ENCODE measurements at regions not wholly inside any gene's neighbourhood (a gene's known extent, or its start where the extent isn't known, plus 50 kb on each side); places are given as distances from the start of the nearest gene placed in this dataset.
A peak's percentile ranks its signal among the peaks of the same experiment; 100 is the strongest.
"Not testable (repeated sequence)": the region's sequence is repeated elsewhere in the genome, so short reads cannot be mapped to it uniquely, and the experiment has no call there.

DNA sequence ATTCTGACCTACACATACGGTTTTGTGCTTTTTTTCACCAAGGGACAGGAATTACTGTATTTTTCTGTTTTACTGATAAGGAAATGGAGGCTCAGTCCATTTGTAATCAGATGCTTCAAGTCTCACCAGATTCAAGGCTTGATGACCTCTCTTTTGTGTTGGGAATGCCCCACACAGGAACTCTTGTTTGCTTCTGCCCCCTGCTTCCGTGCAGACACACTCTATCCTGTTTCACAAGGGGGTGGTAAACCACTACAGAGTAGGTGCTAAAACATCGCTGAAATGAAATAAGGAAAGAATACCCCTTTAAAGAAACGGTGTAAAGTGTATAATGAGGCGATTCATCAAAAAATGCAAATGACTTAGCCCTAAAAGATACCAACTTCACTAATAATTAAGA is 72.9 kb downstream of the PROP1 start:
- H3K27ac ChIP-seq; H3K27me3 ChIP-seq; H3K36me3 ChIP-seq; intact Hi-C loops (cut with DNase I; ENCODE audit: low total_unique reads); H3K4me3 ChIP-seq; H3K9me3 ChIP-seq; H3K4me1 ChIP-seq; DNase-seq: not testable (repeated sequence)
- WGBS, 2 donors (ENCODE audit: low coverage in 1 of 2), result 57 to 91% methylated on average over 1 to 3 of the region's 5 CpGs
- in situ Hi-C loops (cut with MboI; ENCODE audit: low pct_ligation_motif_present in 1 of 4, low pct_unique_long_range_greater_than_20kb in 1 of 4, low sequenced_read_pairs in 3 of 4), result loop anchor here in 1 of 4 donors (25.0 kb wide), 1 partner anchor 1986 kb away; no protein-coding TSS in a partner anchor

DNA sequence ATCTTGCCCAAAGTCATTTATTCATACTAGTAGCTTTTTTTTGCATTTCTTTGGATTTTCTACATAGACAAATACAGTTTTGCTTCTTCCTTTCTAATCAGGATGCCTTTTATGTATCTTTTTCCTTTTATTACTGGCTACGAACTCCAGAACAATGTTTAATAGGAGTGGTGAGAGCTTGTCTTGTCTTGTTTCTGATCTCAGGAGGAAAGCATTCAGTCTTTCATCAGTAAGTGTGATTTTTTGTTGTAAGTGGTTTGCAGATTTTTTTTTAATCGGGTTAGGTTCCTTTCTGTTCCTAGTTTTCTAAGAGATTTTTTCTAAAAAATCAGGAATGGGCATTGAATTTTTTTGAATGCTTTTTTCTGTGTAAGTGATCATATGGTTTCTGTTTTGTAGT is 86.8 kb downstream of the PROP1 start:
- H3K4me3 ChIP-seq; H3K36me3 ChIP-seq; H3K9me3 ChIP-seq; H3K4me1 ChIP-seq; H3K27ac ChIP-seq; H3K27me3 ChIP-seq; intact Hi-C loops (cut with DNase I; ENCODE audit: low total_unique reads); DNase-seq: not testable (repeated sequence)
- 77% methylated on average over 2 of the region's 2 CpGs; no CpG with 5 or more reads in 1 of the 2 donors for WGBS, 2 donors (ENCODE audit: low coverage in 1 of 2)
- in situ Hi-C loops (cut with MboI; ENCODE audit: low pct_ligation_motif_present in 1 of 4, low pct_unique_long_range_greater_than_20kb in 1 of 4, low sequenced_read_pairs in 3 of 4), result loop anchor here in 1 of 4 donors (25.0 kb wide), 1 partner anchor 1972 kb away; no protein-coding TSS in a partner anchor

DNA sequence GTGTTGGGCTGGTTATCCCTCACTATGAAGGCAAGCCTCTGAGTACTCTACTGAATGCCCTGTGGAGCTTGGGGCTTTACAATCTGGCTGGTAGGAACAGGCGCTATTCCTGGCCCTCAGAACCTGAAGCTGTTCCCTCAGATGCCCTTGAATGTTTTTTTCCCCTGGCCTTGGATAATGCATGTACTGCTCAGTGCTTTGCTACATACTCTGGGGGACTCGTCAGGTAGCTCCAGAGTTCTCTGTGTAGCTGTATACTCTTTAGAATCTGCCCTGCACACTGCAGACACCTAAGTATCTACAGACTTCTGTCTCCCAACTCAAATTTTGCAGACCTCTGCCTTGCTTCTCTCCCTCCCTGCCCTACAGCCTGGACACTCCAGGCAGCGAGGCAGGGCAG is 93.2 kb downstream of the PROP1 start:
- H3K27ac ChIP-seq; H3K36me3 ChIP-seq; intact Hi-C loops (cut with DNase I; ENCODE audit: low total_unique reads); H3K27me3 ChIP-seq; H3K4me3 ChIP-seq; H3K9me3 ChIP-seq; H3K4me1 ChIP-seq; DNase-seq: not testable (repeated sequence)
- in situ Hi-C loops (cut with MboI; ENCODE audit: low pct_ligation_motif_present in 1 of 4, low pct_unique_long_range_greater_than_20kb in 1 of 4, low sequenced_read_pairs in 3 of 4), result loop anchor here in 1 of 4 donors (25.0 kb wide), 1 partner anchor 1966 kb away; no protein-coding TSS in a partner anchor
- no CpG with 5 or more reads among the region's 3 CpGs for WGBS, 2 donors (ENCODE audit: low coverage in 1 of 2)

DNA sequence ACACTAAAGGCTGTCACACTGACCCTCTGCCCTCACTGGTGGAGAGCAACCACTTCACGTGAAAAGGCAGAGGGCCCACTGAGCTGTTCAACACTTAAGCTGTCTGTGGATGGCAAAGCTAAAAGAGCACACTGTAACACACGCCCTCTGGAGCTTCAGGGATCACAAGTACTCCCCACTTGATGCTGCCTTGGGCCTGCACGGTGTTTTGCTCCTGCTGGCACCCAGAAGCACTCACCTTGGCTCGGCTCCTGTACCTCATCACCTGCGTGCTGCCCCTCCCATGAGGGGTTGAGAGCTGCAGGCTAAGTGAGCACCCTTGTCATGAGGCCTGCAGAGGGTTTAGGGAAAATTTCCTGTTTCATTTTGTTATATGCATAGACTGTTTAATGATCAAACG is 96.0 kb downstream of the PROP1 start:
- DNase-seq; H3K4me3 ChIP-seq; H3K9me3 ChIP-seq; intact Hi-C loops (cut with DNase I; ENCODE audit: low total_unique reads); H3K4me1 ChIP-seq; H3K36me3 ChIP-seq; H3K27me3 ChIP-seq; H3K27ac ChIP-seq: not testable (repeated sequence)
- 66% methylated on average over 3 of the region's 6 CpGs; no CpG with 5 or more reads in 1 of the 2 donors for whole genome bisulfite sequencing, 2 donors (ENCODE audit: low coverage in 1 of 2)
- in situ Hi-C loops (cut with MboI; ENCODE audit: low pct_ligation_motif_present in 1 of 4, low pct_unique_long_range_greater_than_20kb in 1 of 4, low sequenced_read_pairs in 3 of 4), result loop anchor here in 1 of 4 donors (25.0 kb wide), 1 partner anchor 1963 kb away; no protein-coding TSS in a partner anchor

DNA sequence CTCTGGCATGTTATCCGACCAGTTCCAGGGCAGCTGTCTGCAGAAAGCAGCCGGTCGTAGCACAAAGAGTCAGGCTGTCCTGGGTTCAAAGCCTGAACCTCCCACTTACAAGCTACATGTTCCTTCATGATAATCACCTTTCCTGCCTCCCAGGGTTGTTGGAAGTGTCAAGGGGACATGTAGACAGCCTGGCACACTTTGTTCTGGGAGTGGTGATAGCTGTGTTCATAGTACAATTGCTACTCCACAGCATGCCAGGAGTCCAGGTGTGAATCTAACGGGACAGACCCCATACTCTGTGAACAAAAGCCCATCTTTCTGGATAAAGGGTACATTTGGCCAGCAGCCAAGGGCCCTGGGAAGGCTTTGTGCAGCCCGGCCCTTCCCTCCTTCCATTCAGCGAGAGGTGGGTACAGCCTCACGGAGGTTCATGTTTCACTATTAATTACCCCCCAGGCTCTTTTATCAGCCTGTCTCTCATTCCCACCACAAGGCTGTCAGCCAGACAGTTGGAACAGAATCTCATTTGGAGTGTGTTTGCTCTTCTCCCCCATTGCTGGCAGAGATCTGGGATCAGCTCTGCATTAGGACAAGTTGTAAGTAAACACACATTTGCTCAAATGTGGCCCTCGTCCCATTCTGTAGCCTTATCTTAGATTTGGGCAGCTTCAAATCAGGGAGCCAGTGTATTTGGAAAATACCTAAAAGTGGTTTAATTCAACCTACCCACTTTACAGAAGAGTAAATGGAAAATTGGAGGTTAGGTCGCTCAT is 101.2 kb downstream of the PROP1 start:
- WGBS, 2 donors (ENCODE audit: low coverage in 1 of 2), result 100% methylated on average over 1 of the region's 9 CpGs; no CpG with 5 or more reads in 1 of the 2 donors
- intact Hi-C loops (cut with DNase I; ENCODE audit: low total_unique reads); in situ Hi-C loops (cut with MboI; ENCODE audit: low pct_ligation_motif_present in 1 of 4, low pct_unique_long_range_greater_than_20kb in 1 of 4, low sequenced_read_pairs in 3 of 4); H3K9me3 ChIP-seq; DNase-seq; H3K27ac ChIP-seq; H3K4me1 ChIP-seq; H3K4me3 ChIP-seq; H3K36me3 ChIP-seq; H3K27me3 ChIP-seq: not testable (repeated sequence)

DNA sequence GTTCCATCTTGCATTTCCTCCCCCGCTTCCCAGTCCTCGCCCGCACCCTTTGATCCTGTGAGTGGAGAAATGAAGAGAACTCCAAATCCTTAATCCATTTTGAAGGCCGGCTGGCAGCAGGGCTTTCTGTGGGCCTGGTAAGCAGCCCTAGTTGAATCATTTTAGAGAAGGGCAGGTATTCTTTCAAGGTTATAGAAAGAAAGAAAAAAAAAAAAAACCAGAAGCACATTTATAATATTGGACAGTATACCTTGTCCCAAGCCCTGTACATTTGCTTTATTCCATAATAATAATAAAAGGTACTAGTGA is 103.7 kb downstream of the PROP1 start:
- H3K27me3 ChIP-seq; intact Hi-C loops (cut with DNase I; ENCODE audit: low total_unique reads); H3K27ac ChIP-seq; H3K9me3 ChIP-seq; H3K36me3 ChIP-seq; H3K4me1 ChIP-seq; in situ Hi-C loops (cut with MboI; ENCODE audit: low pct_ligation_motif_present in 1 of 4, low pct_unique_long_range_greater_than_20kb in 1 of 4, low sequenced_read_pairs in 3 of 4); DNase-seq; H3K4me3 ChIP-seq: not testable (repeated sequence)
- 86 to 93% methylated on average over 1 to 4 of the region's 4 CpGs for WGBS, 2 donors (ENCODE audit: low coverage in 1 of 2)

DNA sequence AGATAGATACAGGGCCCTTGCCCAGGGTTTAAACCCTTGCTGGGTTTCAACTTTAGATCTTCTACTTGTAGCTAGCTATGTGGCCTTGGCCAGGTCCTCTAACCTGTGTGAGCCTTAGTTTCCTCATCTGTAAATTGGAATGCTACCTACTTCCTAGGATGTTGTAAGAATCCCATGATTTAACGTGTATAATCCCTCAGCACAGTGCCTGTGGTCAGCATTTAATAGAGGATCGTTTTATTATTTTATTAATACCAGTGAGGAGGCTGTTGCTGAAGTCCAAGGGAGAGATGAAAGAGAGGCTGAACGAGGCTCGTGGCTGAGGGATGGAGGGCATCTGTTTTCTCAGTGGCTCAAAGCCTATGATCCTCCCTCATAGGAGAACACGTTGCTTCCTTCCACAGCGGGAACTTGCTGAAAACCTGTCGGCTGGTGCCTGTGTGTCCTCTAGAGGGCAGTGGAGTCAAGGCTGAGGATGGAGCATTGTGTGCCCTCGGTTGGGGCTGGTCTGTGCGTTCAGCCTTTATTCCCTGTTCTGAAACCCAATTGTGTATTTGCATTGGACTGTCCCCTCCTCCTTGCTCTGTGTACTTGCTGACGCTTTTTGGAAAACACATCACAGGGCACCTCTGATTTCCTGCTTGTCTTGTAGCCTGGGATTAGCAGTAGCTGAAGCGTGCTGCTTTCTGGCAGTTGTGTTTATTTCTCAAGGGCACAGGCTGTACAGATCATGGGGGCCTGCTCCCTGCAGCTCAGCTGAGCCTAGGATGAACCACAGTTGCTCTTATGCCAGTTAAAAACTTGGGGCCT is 104.3 kb downstream of the PROP1 start:
- H3K36me3 ChIP-seq; in situ Hi-C loops (cut with MboI; ENCODE audit: low pct_ligation_motif_present in 1 of 4, low pct_unique_long_range_greater_than_20kb in 1 of 4, low sequenced_read_pairs in 3 of 4); H3K27me3 ChIP-seq; H3K4me3 ChIP-seq; DNase-seq; H3K27ac ChIP-seq; H3K9me3 ChIP-seq; intact Hi-C loops (cut with DNase I; ENCODE audit: low total_unique reads); H3K4me1 ChIP-seq: not testable (repeated sequence)
- TF ChIP-seq, protein P1, sequence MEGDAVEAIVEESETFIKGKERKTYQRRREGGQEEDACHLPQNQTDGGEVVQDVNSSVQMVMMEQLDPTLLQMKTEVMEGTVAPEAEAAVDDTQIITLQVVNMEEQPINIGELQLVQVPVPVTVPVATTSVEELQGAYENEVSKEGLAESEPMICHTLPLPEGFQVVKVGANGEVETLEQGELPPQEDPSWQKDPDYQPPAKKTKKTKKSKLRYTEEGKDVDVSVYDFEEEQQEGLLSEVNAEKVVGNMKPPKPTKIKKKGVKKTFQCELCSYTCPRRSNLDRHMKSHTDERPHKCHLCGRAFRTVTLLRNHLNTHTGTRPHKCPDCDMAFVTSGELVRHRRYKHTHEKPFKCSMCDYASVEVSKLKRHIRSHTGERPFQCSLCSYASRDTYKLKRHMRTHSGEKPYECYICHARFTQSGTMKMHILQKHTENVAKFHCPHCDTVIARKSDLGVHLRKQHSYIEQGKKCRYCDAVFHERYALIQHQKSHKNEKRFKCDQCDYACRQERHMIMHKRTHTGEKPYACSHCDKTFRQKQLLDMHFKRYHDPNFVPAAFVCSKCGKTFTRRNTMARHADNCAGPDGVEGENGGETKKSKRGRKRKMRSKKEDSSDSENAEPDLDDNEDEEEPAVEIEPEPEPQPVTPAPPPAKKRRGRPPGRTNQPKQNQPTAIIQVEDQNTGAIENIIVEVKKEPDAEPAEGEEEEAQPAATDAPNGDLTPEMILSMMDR (IDR thresholded peaks at IDR 0.05), result peak in 3 of 5 experiments; percentile 28 to 31 (median 31)
- WGBS, 2 donors (ENCODE audit: low coverage in 1 of 2), result 33% methylated on average over 1 of the region's 11 CpGs; no CpG with 5 or more reads in 1 of the 2 donors

DNA sequence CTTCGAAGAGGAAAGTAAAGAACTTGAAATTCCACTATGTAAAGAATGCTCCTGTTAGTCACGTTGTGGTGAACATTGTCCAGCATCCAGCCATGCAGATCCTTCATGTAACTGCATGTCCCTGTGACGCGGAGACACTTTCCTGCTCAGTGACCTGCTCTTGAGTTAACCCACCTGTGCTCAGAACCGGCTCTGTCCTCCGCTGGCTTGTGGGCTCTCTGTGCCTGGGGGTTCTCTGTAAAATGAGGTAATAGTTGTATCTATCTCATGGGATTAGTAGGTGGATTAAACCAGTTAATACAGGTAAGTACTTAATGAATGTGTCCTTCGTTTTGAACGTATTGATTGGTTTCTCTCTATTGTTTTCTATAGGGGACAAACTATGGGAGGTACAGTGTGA is 100.6 kb upstream of the FAM153A start:
- in situ Hi-C loops (cut with MboI; ENCODE audit: low pct_ligation_motif_present in 1 of 4, low pct_unique_long_range_greater_than_20kb in 1 of 4, low sequenced_read_pairs in 3 of 4); H3K27me3 ChIP-seq: not testable (repeated sequence)
- 87 to 92% methylated on average over 5 to 8 of the region's 8 CpGs for WGBS, 2 donors (ENCODE audit: low coverage in 1 of 2)

DNA sequence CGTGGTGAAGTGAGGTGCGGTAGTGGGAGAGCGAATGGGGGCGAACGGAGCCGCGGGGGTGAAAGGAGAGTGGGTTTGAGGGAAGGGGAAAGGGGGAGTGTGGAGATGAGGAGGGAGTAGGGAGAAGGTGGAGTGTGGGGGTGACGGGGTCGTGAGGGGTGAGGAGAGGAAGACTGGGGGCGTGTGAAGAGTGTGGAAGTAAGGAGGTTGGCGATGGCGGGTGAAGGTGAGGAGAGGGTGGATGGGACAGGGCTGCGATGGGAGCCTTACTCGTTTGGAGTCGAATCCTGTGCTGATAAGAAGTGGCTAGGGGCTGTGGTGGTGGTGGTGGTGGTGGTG is 93.2 kb upstream of the FAM153A start:
- H3K9me3 ChIP-seq; H3K27me3 ChIP-seq; H3K4me1 ChIP-seq; DNase-seq; H3K27ac ChIP-seq; intact Hi-C loops (cut with DNase I; ENCODE audit: low total_unique reads); in situ Hi-C loops (cut with MboI; ENCODE audit: low pct_ligation_motif_present in 1 of 4, low pct_unique_long_range_greater_than_20kb in 1 of 4, low sequenced_read_pairs in 3 of 4); H3K36me3 ChIP-seq: not testable (repeated sequence)
- peak overlapping the region in 1 of 4 donors; percentile 60 for H3K4me3 ChIP-seq
- 1% methylated on average over 8 of the region's 15 CpGs; no CpG with 5 or more reads in 1 of the 2 donors for WGBS, 2 donors (ENCODE audit: low coverage in 1 of 2)

More for the DNA sequence above, 100.6 kb upstream of the FAM153A start:
- H3K4me3 ChIP-seq; intact Hi-C loops (cut with DNase I; ENCODE audit: low total_unique reads); H3K4me1 ChIP-seq; DNase-seq; H3K27ac ChIP-seq; H3K9me3 ChIP-seq; H3K36me3 ChIP-seq: not testable (repeated sequence)

Data from transverse colon (tissue), 4 donors.